ENCODE measurements at regions not wholly inside any gene's neighbourhood (a gene's known extent, or its start where the extent isn't known, plus 50 kb on each side); places are given as distances from the start of the nearest gene placed in this dataset.
"Not testable (repeated sequence)": the region's sequence is repeated elsewhere in the genome, so short reads cannot be mapped to it uniquely, and the experiment has no call there.

DNA sequence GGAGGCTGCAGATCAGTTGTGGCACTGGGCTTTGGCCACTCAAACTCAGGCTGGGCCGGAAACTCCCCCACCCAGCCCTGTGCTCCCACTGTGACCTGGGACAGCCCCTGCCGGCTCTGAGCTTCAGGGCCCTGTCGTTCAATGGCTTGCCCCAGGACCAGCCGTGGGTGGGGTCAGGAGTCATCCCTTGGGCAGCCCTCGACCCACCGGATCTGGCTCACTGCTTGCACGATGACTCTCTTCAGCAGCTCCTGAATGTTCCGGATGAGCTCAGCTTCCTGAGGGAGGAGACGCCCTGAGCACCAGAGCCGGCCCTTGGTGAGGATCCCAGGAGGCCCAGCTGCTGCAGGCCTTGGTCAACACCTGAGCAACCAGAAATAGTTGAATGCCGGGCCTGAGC lies 1544.2 kb upstream of the USP9Y start:
- DNase-seq; H3K9me3 ChIP-seq (ENCODE audit: low read length); H3K4me1 ChIP-seq (ENCODE audit: insufficient read depth, low read length); CTCF ChIA-PET; H3K9ac ChIP-seq (ENCODE audit: low read length); H3K27ac ChIP-seq (ENCODE audit: low read length); H2AFZ ChIP-seq (ENCODE audit: low read length); H4K20me1 ChIP-seq (ENCODE audit: low read length); BruUV-seq (replicated peaks); H3K79me2 ChIP-seq (ENCODE audit: low read length); H3K9me2 ChIP-seq (replicated peaks; ENCODE audit: low read length); intact Hi-C loops (cut with micrococcal nuclease); H3K36me3 ChIP-seq (ENCODE audit: low read depth, low read length); POLR2A ChIA-PET (ENCODE audit: unreplicated experiment); H3F3A ChIP-seq (ENCODE audit: low read length, unreplicated experiment); H3K27me3 ChIP-seq (ENCODE audit: low read length); H3K4me3 ChIP-seq (ENCODE audit: low read length); H3K4me2 ChIP-seq (ENCODE audit: low read length); ATAC-seq: not testable (repeated sequence)

DNA sequence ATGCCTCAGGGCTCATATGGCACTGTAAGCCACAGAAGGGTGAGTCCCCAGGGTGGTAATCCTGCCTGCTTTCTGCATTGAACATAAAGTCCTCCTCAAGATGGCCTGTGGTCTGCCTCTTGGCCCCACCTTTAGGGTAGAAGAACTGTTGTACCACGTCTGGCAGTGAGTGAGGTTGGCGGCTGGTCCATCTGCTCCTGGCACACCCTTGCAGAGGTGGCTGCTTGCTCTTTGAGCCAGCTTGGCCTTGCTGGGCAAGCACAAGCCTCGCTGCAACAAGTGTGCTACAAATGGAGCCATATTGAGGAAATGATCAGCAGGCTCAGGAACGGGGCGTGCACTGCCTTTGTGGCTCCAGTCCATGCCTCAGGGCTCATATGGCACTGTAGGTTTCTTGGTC lies 1524.0 kb upstream of the USP9Y start:
- H3K36me3 ChIP-seq (ENCODE audit: low read depth, low read length); H3K79me2 ChIP-seq (ENCODE audit: low read length); BruUV-seq (replicated peaks); H2AFZ ChIP-seq (ENCODE audit: low read length); H3K4me2 ChIP-seq (ENCODE audit: low read length); H3K9me3 ChIP-seq (ENCODE audit: low read length); ATAC-seq; CTCF ChIA-PET; H3K27me3 ChIP-seq (ENCODE audit: low read length); POLR2A ChIA-PET (ENCODE audit: unreplicated experiment); H3K9ac ChIP-seq (ENCODE audit: low read length); H3K4me3 ChIP-seq (ENCODE audit: low read length); H3K4me1 ChIP-seq (ENCODE audit: insufficient read depth, low read length); DNase-seq; H3K9me2 ChIP-seq (replicated peaks; ENCODE audit: low read length); H4K20me1 ChIP-seq (ENCODE audit: low read length); H3K27ac ChIP-seq (ENCODE audit: low read length); intact Hi-C loops (cut with micrococcal nuclease); H3F3A ChIP-seq (ENCODE audit: low read length, unreplicated experiment): not testable (repeated sequence)

DNA sequence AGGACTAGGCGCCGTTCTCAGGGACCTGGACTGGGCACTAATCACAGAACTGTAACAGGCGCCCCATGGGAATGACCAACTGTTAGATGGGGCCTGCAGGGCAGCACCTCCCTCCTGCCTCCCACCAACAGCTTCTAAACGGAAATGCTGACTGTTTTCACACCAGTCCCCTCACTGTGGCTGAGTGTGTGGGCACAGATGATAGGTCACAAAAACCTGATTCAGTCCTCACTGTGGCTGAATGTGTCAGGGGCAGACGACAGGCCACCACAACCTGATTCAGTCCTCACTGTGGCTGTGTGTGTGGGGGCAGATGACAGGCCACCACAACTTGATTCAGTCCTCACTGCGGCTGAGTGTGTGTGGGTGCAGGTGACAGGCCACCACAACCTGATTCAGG lies 1499.9 kb upstream of the USP9Y start:
- H3F3A ChIP-seq (ENCODE audit: low read length, unreplicated experiment); H3K9me3 ChIP-seq (ENCODE audit: low read length); H3K36me3 ChIP-seq (ENCODE audit: low read depth, low read length); H3K9ac ChIP-seq (ENCODE audit: low read length); CTCF ChIA-PET; H3K79me2 ChIP-seq (ENCODE audit: low read length); ATAC-seq; H3K4me1 ChIP-seq (ENCODE audit: insufficient read depth, low read length); H3K27me3 ChIP-seq (ENCODE audit: low read length); H3K4me3 ChIP-seq (ENCODE audit: low read length); H3K4me2 ChIP-seq (ENCODE audit: low read length); intact Hi-C loops (cut with micrococcal nuclease); H3K27ac ChIP-seq (ENCODE audit: low read length); DNase-seq; H3K9me2 ChIP-seq (replicated peaks; ENCODE audit: low read length); H4K20me1 ChIP-seq (ENCODE audit: low read length); H2AFZ ChIP-seq (ENCODE audit: low read length); POLR2A ChIA-PET (ENCODE audit: unreplicated experiment); BruUV-seq (replicated peaks): not testable (repeated sequence)

DNA sequence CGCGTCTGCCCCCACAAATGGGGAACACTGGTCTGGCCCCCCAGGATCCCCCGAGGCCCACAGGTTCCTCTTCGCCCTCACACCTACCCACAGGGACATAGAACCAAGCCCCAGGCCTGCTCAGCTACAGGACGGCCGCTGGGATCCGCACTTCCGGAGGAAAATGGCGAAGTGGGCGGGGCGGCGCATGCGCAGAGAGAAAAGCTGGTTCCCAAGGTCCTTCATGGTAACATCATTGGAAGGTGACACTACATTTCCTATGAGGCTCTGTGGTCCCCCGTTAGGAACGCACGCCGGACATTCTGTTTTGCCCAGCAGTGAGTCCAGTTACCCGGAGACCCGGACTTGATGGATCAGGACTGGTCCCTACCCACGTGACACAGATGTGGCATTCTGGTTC lies 1486.2 kb upstream of the USP9Y start:
- H3K9me2 ChIP-seq (replicated peaks; ENCODE audit: low read length); H3K9ac ChIP-seq (ENCODE audit: low read length); H3K4me2 ChIP-seq (ENCODE audit: low read length); H3K27ac ChIP-seq (ENCODE audit: low read length); H3F3A ChIP-seq (ENCODE audit: low read length, unreplicated experiment); H4K20me1 ChIP-seq (ENCODE audit: low read length); H3K4me1 ChIP-seq (ENCODE audit: insufficient read depth, low read length); intact Hi-C loops (cut with micrococcal nuclease); H3K27me3 ChIP-seq (ENCODE audit: low read length); H3K4me3 ChIP-seq (ENCODE audit: low read length); H3K9me3 ChIP-seq (ENCODE audit: low read length); ATAC-seq; BruUV-seq (replicated peaks); POLR2A ChIA-PET (ENCODE audit: unreplicated experiment); H3K79me2 ChIP-seq (ENCODE audit: low read length); DNase-seq; H3K36me3 ChIP-seq (ENCODE audit: low read depth, low read length); H2AFZ ChIP-seq (ENCODE audit: low read length); CTCF ChIA-PET: not testable (repeated sequence)
